HG03103 (cell line): ENCODE measurements at regions not wholly inside any gene's neighbourhood (a gene's known extent, or its start where the extent isn't known, plus 50 kb on each side); places are given as distances from the start of the nearest gene placed in this dataset.

Source experiments
- ATAC-seq: cut with Tn5 transposase; IDR thresholded peaks from one replicate; pipeline ENCODE4 v1.9.1; 2021; ENCODE audit warnings: low read depth; ENCODE audit not compliant: unreplicated experiment

GRCh38 chr2:144875290-144875969 lies 355.5 kb upstream of the ZEB2 start:
- no peak for ATAC-seq

GRCh38 chr2:144865670-144866069 lies 345.8 kb upstream of the ZEB2 start:
- ATAC-seq = no peak

GRCh38 chr2:144859716-144860115 lies 339.8 kb upstream of the ZEB2 start:
- no peak for ATAC-seq

- ATAC-seq = no peak
These were observed 338.3 kb upstream of the ZEB2 start for GRCh38 chr2:144858211-144858610.

- no peak for ATAC-seq
These were observed 334.7 kb upstream of the ZEB2 start for GRCh38 chr2:144854596-144854995.

- no peak for ATAC-seq
These were observed 329.7 kb upstream of the ZEB2 start for GRCh38 chr2:144849612-144850011.

GRCh38 chr2:144848423-144848822 lies 328.5 kb upstream of the ZEB2 start:
- ATAC-seq = no peak

GRCh38 chr2:144847347-144848080 lies 327.6 kb upstream of the ZEB2 start:
- no peak for ATAC-seq

- ATAC-seq = no peak
These were observed 316.9 kb upstream of the ZEB2 start for GRCh38 chr2:144836635-144837350.

GRCh38 chr2:144835634-144836350 lies 315.9 kb upstream of the ZEB2 start:
- no peak for ATAC-seq

GRCh38 chr2:144834998-144835633 lies 315.2 kb upstream of the ZEB2 start:
- ATAC-seq = no peak

GRCh38 chr2:144834363-144834762 lies 314.4 kb upstream of the ZEB2 start:
- no peak for ATAC-seq

GRCh38 chr2:144833075-144833637 lies 313.2 kb upstream of the ZEB2 start:
- ATAC-seq = no peak

GRCh38 chr2:144832048-144832447 lies 312.1 kb upstream of the ZEB2 start:
- no peak for ATAC-seq

GRCh38 chr2:144830543-144830942 lies 310.6 kb upstream of the ZEB2 start:
- no peak for ATAC-seq

GRCh38 chr2:144827404-144827803 lies 307.5 kb upstream of the ZEB2 start:
- ATAC-seq = no peak

- ATAC-seq = no peak
These were observed 306.2 kb upstream of the ZEB2 start for GRCh38 chr2:144826105-144826504.

GRCh38 chr2:144825331-144826020 lies 305.6 kb upstream of the ZEB2 start:
- no peak for ATAC-seq

GRCh38 chr2:144824306-144825080 lies 304.6 kb upstream of the ZEB2 start:
- ATAC-seq = no peak
